NT2/D1 (cell line): ENCODE measurements at regions not wholly inside any gene's neighbourhood (a gene's known extent, or its start where the extent isn't known, plus 50 kb on each side); places are given as distances from the start of the nearest gene placed in this dataset.
A peak's percentile ranks its signal among the peaks of the same experiment; 100 is the strongest.

Experiments used
- SUZ12 ChIP-seq: IDR thresholded peaks from 2 replicates; pipeline ENCODE4 v1.6.1; 2011; ENCODE audit not compliant: insufficient read length, insufficient read depth; ENCODE audit errors: extremely low read depth
- YY1 ChIP-seq: IDR thresholded peaks from 2 replicates; pipeline ENCODE4 v1.6.1; 2011; ENCODE audit not compliant: insufficient read length, insufficient read depth
- ZNF274 ChIP-seq: IDR thresholded peaks from 2 replicates; pipeline ENCODE4 v1.6.1; 2011; ENCODE audit warnings: mild to moderate bottlenecking, low read depth, low read length

DNA sequence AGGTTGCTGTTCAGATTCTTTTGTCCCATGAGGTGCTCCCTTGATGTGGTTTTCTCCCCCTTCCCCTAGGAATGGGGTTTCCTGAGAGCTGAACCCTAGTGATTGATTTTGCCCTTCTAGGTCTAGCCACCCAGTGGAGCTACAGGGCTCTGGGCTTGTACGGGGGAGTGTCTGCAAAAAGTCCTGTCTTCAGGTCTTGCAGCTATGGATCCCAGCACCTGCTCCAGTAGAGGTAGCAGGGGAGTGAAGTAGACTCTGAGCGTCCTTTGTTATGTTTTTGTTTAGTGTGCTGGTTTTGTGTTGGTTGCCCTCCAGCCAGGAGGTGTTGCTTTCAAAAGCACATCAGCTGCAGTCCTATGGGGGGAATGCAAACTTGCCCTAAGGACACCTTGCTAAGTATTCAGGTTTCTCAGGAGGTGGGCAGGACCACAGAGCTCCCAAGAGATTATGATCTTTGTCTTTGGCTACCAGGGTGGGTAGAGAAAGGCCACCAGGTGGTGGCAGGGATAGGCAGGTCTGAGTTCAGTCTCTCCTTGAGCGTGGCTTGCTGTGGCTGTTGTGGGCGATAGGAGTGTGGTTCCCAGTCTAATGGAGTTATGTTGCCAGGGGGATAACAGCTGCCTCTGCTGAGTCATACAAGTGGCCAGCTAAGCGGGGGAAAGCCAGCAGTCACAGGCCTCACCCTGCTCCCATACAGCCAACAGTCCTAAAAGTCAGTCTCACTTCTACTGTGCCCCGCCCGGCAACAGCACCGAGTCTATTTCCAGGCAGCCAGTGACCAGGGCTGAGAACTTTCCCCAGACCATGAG lies 92.4 kb upstream of the JCAD start:
- TF ChIP-seq SUZ12 = no peak
- peak; percentile 12 for TF ChIP-seq YY1
- TF ChIP-seq ZNF274 = no peak
